ENCODE measurements at regions not wholly inside any gene's neighbourhood (a gene's known extent, or its start where the extent isn't known, plus 50 kb on each side); places are given as distances from the start of the nearest gene placed in this dataset.

DNA sequence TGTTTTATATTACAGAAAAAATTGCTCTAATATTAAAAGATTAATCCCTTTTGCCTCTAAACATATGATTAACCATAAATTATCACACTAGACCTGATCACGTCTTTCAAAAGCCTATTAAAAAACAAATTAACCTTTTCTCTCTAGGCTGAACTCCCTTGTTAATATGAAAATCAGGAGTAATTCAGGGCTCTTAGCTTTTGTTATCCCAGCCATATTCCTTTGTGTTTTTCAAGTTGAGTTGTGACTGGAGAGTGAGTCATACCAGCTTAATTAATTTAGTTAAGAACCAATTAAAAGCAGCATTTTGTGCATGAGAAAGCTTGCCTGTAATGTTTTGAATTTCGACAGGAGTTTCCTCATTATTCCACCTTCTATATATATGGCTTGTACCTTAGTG is 385.8 kb downstream of the VGLL3 start:
- TF ChIP-seq, protein P1, sequence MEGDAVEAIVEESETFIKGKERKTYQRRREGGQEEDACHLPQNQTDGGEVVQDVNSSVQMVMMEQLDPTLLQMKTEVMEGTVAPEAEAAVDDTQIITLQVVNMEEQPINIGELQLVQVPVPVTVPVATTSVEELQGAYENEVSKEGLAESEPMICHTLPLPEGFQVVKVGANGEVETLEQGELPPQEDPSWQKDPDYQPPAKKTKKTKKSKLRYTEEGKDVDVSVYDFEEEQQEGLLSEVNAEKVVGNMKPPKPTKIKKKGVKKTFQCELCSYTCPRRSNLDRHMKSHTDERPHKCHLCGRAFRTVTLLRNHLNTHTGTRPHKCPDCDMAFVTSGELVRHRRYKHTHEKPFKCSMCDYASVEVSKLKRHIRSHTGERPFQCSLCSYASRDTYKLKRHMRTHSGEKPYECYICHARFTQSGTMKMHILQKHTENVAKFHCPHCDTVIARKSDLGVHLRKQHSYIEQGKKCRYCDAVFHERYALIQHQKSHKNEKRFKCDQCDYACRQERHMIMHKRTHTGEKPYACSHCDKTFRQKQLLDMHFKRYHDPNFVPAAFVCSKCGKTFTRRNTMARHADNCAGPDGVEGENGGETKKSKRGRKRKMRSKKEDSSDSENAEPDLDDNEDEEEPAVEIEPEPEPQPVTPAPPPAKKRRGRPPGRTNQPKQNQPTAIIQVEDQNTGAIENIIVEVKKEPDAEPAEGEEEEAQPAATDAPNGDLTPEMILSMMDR (IDR thresholded peaks at IDR 0.05; ENCODE audit: insufficient read depth, low read depth, low read length, missing control alignments) = no peak
- no peak overlapping the region for H3K4me3 ChIP-seq (ENCODE audit: low read length)
- DNase-seq (ENCODE audit: low read depth) = no peak

DNA sequence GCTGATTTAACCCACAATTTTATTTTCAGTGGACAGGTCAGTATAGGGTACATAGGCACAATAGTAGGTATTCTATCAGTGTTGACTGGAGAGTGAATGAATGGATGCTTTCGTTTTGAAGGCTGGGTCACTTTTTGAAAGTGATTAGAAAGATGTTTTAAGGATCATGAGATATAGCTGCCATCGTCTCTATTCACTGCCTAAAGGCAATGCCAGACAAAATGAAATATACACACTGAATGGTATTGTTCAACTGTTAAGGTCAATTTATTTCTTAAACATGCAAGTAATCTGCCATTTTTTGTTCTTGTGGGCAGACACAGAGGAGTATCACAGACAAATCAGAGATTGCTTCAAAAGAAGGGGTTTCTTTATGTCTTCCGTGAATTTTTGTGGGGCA is 395.3 kb downstream of the VGLL3 start:
- TF ChIP-seq, protein P1 (IDR thresholded peaks at IDR 0.05; ENCODE audit: insufficient read depth, low read depth, low read length, missing control alignments) = no peak
- no peak overlapping the region for H3K4me3 ChIP-seq (ENCODE audit: low read length)
- no peak for DNase-seq (ENCODE audit: low read depth)

DNA sequence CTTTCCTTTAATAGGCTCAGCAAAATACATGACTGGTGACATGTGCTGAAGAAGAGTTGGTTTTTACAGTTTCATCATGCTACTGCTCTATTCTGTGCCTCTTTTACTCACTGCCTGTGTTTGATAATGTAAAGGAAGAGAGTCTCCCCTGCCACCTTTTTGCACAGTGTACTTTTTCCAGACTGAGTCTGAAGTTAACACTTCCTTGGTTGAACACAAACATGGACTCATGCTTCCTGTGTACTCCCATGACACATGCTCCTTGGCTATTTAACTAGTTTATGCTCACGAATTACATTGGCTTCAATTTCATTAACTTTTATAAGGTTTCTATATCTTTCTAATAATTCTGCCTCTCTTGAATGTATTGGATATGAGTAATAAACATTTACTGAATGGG is 396.1 kb downstream of the VGLL3 start:
- no peak overlapping the region for H3K4me3 ChIP-seq (ENCODE audit: low read length)
- no peak for DNase-seq (ENCODE audit: low read depth)

DNA sequence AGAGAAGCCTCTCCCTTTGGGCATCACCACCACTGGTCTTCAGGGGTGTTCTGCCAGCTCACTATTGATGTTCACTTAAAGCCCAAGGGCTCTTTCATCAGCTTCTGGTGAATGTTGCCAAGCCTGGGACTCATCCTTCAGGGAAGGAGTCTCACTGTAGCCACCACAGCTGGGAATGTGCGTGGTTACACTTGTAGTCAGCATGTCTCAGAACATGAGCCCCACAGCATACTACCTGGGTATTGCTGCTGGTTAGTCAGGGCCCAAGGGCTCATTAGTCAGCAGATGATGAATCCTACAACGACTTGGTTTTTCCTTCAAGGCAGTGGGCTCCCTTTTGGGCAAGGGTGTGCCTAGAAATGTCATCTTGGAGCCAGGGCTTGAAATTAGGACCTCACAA is 412.9 kb downstream of the VGLL3 start:
- DNase-seq (ENCODE audit: low read depth) = peak; percentile 45
- no peak overlapping the region for H3K4me3 ChIP-seq (ENCODE audit: low read length)
- TF ChIP-seq, protein P1 (IDR thresholded peaks at IDR 0.05; ENCODE audit: insufficient read depth, low read depth, low read length, missing control alignments) = no peak

More for the DNA sequence above, 396.1 kb downstream of the VGLL3 start:
- TF ChIP-seq, protein P1 (IDR thresholded peaks at IDR 0.05; ENCODE audit: insufficient read depth, low read depth, low read length, missing control alignments) = no peak

DNA sequence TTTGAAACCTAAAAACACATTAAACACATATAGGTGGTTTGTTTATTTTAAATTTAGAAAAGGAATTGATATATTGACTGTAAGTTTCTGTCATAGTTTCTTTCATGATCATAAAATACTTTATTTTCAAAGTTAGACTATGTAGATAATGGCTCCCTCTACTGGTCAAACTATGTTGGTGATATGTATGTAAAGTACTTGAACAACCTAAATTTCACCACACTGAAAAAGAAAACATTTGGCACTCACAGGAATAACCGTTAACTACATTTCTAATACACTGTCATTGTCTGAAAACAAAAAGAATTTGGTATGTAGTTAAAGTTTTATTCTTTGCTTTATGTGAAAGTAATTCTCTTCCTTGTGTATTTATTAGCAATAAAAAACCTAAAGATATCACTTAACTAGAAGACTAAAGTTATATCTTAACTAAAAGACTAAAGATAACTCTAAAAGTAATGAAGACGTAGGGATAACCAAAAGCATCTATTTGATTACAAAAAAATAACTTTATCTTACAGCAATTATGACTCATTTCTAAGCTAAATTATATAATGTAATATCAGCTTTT is 427.5 kb downstream of the VGLL3 start:
- peak; percentile 57 for DNase-seq (ENCODE audit: low read depth)
- TF ChIP-seq, protein P1 (IDR thresholded peaks at IDR 0.05; ENCODE audit: insufficient read depth, low read depth, low read length, missing control alignments) = peak; percentile 51
- H3K4me3 ChIP-seq (ENCODE audit: low read length) = no peak overlapping the region

DNA sequence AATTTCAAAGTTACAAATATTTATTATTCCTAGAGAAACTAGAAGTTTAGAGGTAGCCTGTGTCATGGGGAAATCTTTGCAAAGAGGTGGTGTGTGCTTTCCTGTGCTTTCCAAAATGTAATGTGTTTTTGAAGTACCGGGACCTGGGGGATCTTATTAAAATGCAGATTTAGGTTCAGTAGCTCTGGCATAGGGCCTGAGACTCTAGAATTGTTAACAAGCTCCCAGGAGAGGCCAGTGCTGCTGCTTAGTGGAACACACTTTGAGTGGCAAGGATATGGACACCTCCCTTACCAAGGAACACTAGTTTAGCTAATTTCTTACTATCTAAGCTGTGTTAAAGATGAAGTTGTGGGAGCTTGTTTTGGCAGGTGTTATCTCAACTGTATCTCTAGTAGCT is 428.9 kb downstream of the VGLL3 start:
- no peak for DNase-seq (ENCODE audit: low read depth)
- TF ChIP-seq, protein P1 (IDR thresholded peaks at IDR 0.05; ENCODE audit: insufficient read depth, low read depth, low read length, missing control alignments) = no peak
- no peak overlapping the region for H3K4me3 ChIP-seq (ENCODE audit: low read length)

DNA sequence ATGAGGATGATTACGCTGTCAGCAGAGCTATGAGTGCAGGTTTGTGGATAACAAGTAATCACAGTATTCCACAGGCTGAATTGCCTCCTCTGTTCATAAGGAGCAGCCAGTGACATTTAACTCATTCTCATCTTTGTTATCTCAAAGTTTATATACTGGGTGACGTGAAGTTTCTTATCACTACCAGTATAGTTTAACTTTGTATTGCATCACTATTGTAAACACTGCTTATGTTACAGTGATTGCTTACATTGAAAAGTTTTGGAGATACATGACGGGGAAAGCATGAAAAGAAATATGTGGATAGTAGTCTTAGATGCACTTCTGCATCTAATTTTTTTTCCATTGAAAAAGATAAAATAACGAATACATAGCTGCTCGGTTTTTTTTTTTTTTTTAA is 429.7 kb downstream of the VGLL3 start:
- DNase-seq (ENCODE audit: low read depth) = no peak
- TF ChIP-seq, protein P1 (IDR thresholded peaks at IDR 0.05; ENCODE audit: insufficient read depth, low read depth, low read length, missing control alignments) = no peak
- no peak overlapping the region for H3K4me3 ChIP-seq (ENCODE audit: low read length)
